Panc1 (cell line): ENCODE measurements at regions not wholly inside any gene's neighbourhood (a gene's known extent, or its start where the extent isn't known, plus 50 kb on each side); places are given as distances from the start of the nearest gene placed in this dataset.

Source experiments
- CTCF ChIP-seq: fragments of 450-650 bp; IDR thresholded peaks from 2 replicates; pipeline ENCODE4 v1.5.1; 2017; ENCODE audit warnings: mild to moderate bottlenecking
- SIN3A ChIP-seq: IDR thresholded peaks from 2 replicates; pipeline ENCODE4 v1.6.1; 2012; ENCODE audit warnings: low read depth, mild to moderate bottlenecking, low read length, moderate library complexity, borderline replicate concordance; ENCODE audit not compliant: insufficient read depth

- no peak for TF ChIP-seq CTCF
- TF ChIP-seq SIN3A, result no peak
Measured at GRCh38 chr4:52367282-52367830, 291.7 kb downstream of the USP46 start.
